Jurkat, Clone E6-1 (cell line): ENCODE measurements at regions not wholly inside any gene's neighbourhood (a gene's known extent, or its start where the extent isn't known, plus 50 kb on each side); places are given as distances from the start of the nearest gene placed in this dataset.

Experiments
- DNase-seq: peaks from one replicate; pipeline ENCODE4 v3.0.0-alpha.2; 2011; ENCODE audit warnings: low read depth, low spot score
- H3K4me3 ChIP-seq: 2 replicates; pipeline ENCODE4 v1.5.1; 2011; ENCODE audit warnings: mild to moderate bottlenecking, low read length, control low read depth, moderate library complexity

GRCh38 chr9:89554307-89555035 lies 50.3 kb upstream of the GADD45G start:
- H3K4me3 ChIP-seq = no peak overlapping the region
- DNase-seq = no peak

- no peak overlapping the region for H3K4me3 ChIP-seq
- DNase-seq = no peak
These were observed 51.3 kb upstream of the GADD45G start for GRCh38 chr9:89553451-89554010.

GRCh38 chr9:89550346-89550927 lies 52.5 kb upstream of the SEMA4D start:
- no peak overlapping the region for H3K4me3 ChIP-seq
- no peak for DNase-seq

DNA sequence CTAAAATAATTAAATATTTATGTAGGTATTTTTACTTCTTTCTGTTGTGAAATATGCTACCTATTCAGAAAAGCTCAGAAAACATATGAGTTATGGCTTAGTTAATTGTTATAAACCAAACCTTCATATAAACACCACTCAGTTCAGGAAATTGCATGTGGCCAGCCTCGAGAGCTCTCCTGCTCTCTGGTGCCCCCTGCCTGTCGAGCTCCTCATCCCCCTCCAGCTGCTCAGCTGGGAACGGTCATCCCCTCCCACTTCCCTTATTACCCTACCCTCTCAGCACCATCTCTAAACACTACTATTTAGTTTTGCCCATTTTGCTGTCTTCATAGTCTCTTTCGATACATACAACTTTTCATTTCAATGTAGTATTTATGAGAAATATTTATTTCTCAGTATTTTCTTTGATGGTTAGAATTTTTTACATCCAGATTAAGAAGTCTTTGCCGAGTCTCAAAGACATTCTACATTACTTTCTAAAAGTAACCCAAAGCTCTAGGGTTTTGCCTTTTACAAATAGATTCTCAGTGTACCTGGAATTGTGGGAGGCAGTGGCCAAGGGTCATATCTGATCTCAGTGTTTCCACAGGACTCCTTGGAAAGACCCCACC lies 51.2 kb upstream of the SEMA4D start:
- H3K4me3 ChIP-seq = no peak overlapping the region
- peak; percentile 83 for DNase-seq

DNA sequence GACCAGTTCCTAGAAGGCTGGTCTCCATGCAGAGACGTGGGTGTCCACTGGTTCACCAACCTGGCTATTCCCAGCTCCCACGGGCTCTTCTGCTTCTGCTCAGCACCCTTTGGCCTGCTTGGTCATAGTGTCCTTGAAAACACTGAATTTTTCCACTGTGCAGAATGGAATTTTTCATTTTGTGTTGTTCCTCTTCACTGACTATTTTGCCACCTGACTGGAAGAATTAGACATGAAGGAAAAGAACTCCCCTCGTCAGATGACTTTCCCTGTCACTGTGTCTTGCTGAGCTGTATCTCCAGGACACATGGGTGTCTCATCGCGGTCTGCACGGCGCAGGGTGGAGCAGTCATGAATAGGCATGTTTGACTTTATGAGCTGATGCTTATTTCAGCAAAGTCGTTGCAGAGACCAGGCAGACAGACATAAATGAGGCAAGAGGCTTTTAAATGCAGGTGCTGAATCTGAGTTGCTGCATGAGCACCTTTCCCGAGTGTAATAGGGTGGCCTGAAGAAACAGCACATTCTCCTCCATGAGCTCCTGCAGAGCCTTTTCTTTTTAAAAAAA lies 50.2 kb upstream of the SEMA4D start:
- DNase-seq = no peak
- no peak overlapping the region for H3K4me3 ChIP-seq
